ENCODE measurements at regions not wholly inside any gene's neighbourhood (a gene's known extent, or its start where the extent isn't known, plus 50 kb on each side); places are given as distances from the start of the nearest gene placed in this dataset.

- Histone ChIP-seq H3K27ac (ENCODE audit: extremely low read depth, low read depth, low read length) (no peak overlapping the region), H3K4me3 (ENCODE audit: low read depth, low read length) (no peak overlapping the region), H3K9me3 (ENCODE audit: control insufficient read depth, insufficient read depth, low read depth, low read length) (no peaks in the 10 kb centered on the region), H3K36me3 (ENCODE audit: control insufficient read depth in 2 of 2, insufficient read depth in 1 of 2, low read length in 2 of 2) (no peaks in the 10 kb centered on the region), H3K4me1 (ENCODE audit: control insufficient read depth, insufficient read depth, low read length) (no peaks in the 10 kb centered on the region)
- no peak for TF ChIP-seq ZEB2 (tag by site-specific recombination; IDR thresholded peaks at IDR 0.05)
- TF ChIP-seq ZNF223 (tag by site-specific recombination; IDR thresholded peaks at IDR 0.05): no peak
- TF ChIP-seq ZNF488 (tag by site-specific recombination; IDR thresholded peaks at IDR 0.05): no peak
- TF ChIP-seq ZNF2 (tag by site-specific recombination; IDR thresholded peaks at IDR 0.05): no peak
- no peak for TF ChIP-seq ELK4 (IDR thresholded peaks at IDR 0.05; ENCODE audit: borderline replicate concordance, low read depth, low read length)
- TF ChIP-seq ZNF544 (tag by site-specific recombination; IDR thresholded peaks at IDR 0.05): no peak
- no peak for TF ChIP-seq ZNF302 (tag by site-specific recombination; IDR thresholded peaks at IDR 0.05; ENCODE audit: low read depth)
- ChIA-PET CTCF (no interaction called here), POLR2A (no interaction called here)
Measured at GRCh38 chr13:91228108-91228507, 119.4 kb upstream of the MIR17HG start.

GRCh38 chr13:91228940-91229339 lies 118.5 kb upstream of the MIR17HG start:
- POLR2A ChIA-PET: no interaction called here
- CTCF ChIA-PET: no interaction called here
- H3K4me3 ChIP-seq (ENCODE audit: low read depth, low read length): no peak overlapping the region
- H3K36me3 ChIP-seq (ENCODE audit: control insufficient read depth in 2 of 2, insufficient read depth in 1 of 2, low read length in 2 of 2): no peaks in the 10 kb centered on the region
- H3K4me1 ChIP-seq (ENCODE audit: control insufficient read depth, insufficient read depth, low read length): no peaks in the 10 kb centered on the region
- H3K27ac ChIP-seq (ENCODE audit: extremely low read depth, low read depth, low read length): no peak overlapping the region
- no peaks in the 10 kb centered on the region for H3K9me3 ChIP-seq (ENCODE audit: control insufficient read depth, insufficient read depth, low read depth, low read length)
- TF ChIP-seq MZF1 (tag by site-specific recombination; IDR thresholded peaks at IDR 0.05; ENCODE audit: borderline replicate concordance) (no peak), ZNF433 (tag by site-specific recombination; IDR thresholded peaks at IDR 0.05; ENCODE audit: low read depth) (no peak), INSM2 (tag by site-specific recombination; IDR thresholded peaks at IDR 0.05) (no peak), ZNF239 (tag by site-specific recombination; IDR thresholded peaks at IDR 0.05) (no peak), GLI4 (tag by site-specific recombination; IDR thresholded peaks at IDR 0.05) (no peak), ZNF121 (tag by site-specific recombination; IDR thresholded peaks at IDR 0.05) (no peak), ZNF501 (tag by site-specific recombination; IDR thresholded peaks at IDR 0.05) (no peak), TCF7L2 (IDR thresholded peaks at IDR 0.05; ENCODE audit: borderline replicate concordance, low read depth, low read length) (no peak), ZNF354C (tag by site-specific recombination; IDR thresholded peaks at IDR 0.05; ENCODE audit: borderline replicate concordance, low read depth) (no peak), PATZ1 (tag by site-specific recombination; IDR thresholded peaks at IDR 0.05) (no peak), ZSCAN23 (tag by site-specific recombination; IDR thresholded peaks at IDR 0.05) (no peak)

GRCh38 chr13:91232716-91233115 lies 114.8 kb upstream of the MIR17HG start:
- CTCF ChIA-PET: no interaction called here
- Histone ChIP-seq H3K4me1 (ENCODE audit: control insufficient read depth, insufficient read depth, low read length) (no peaks in the 10 kb centered on the region), H3K36me3 (ENCODE audit: control insufficient read depth in 2 of 2, insufficient read depth in 1 of 2, low read length in 2 of 2) (no peaks in the 10 kb centered on the region), H3K27ac (ENCODE audit: extremely low read depth, low read depth, low read length) (no peak overlapping the region), H3K9me3 (ENCODE audit: control insufficient read depth, insufficient read depth, low read depth, low read length) (no peaks in the 10 kb centered on the region), H3K4me3 (ENCODE audit: low read depth, low read length) (no peak overlapping the region)
- POLR2A ChIA-PET: no interaction called here
- TF ChIP-seq HOXD13 (CRISPR knock-in tag; IDR thresholded peaks at IDR 0.05; ENCODE audit: borderline replicate concordance) (no peak), ZFP3 (tag by site-specific recombination; IDR thresholded peaks at IDR 0.05; ENCODE audit: low read depth) (no peak), ZBTB1 (tag by site-specific recombination; IDR thresholded peaks at IDR 0.05) (no peak), ZNF280C (tag by site-specific recombination; IDR thresholded peaks at IDR 0.05) (no peak), BCL11B (tag by site-specific recombination; IDR thresholded peaks at IDR 0.05; ENCODE audit: low read depth) (no peak), ZNF639 (tag by site-specific recombination; IDR thresholded peaks at IDR 0.05) (no peak), ZNF600 (tag by site-specific recombination; IDR thresholded peaks at IDR 0.05) (no peak)

All from HEK293 (cell line).